HG03060 (cell line): ENCODE measurements at regions not wholly inside any gene's neighbourhood (a gene's known extent, or its start where the extent isn't known, plus 50 kb on each side); places are given as distances from the start of the nearest gene placed in this dataset.

Experiments
- ATAC-seq: cut with Tn5 transposase; IDR thresholded peaks from one replicate; pipeline ENCODE4 v1.9.1; 2021; ENCODE audit warnings: low read depth, moderate number of reproducible peaks; ENCODE audit not compliant: unreplicated experiment

GRCh38 chr5:129821477-129822131 lies 73.7 kb downstream of the MINAR2 start:
- ATAC-seq, result no peak

- ATAC-seq, result no peak
Observed at GRCh38 chr5:129830288-129830687, 74.0 kb upstream of the CHSY3 start.

- no peak for ATAC-seq
Observed at GRCh38 chr5:129836321-129836720, 67.9 kb upstream of the CHSY3 start.

GRCh38 chr5:129844764-129845163 lies 59.5 kb upstream of the CHSY3 start:
- ATAC-seq, result no peak

GRCh38 chr5:129852747-129853352 lies 51.4 kb upstream of the CHSY3 start:
- ATAC-seq, result peak; percentile 90

GRCh38 chr5:129853588-129853987 lies 50.7 kb upstream of the CHSY3 start:
- ATAC-seq, result no peak
